SKM-1 treated with dmso at 0.1 percent for 144 hours (cell line): ENCODE measurements at regions not wholly inside any gene's neighbourhood (a gene's known extent, or its start where the extent isn't known, plus 50 kb on each side); places are given as distances from the start of the nearest gene placed in this dataset.

Source experiments
- DNase-seq: peaks from one replicate; lab custom pipeline; 2025; ENCODE audit not compliant: unreplicated experiment; lab: John Stamatoyannopoulos, UW

DNA sequence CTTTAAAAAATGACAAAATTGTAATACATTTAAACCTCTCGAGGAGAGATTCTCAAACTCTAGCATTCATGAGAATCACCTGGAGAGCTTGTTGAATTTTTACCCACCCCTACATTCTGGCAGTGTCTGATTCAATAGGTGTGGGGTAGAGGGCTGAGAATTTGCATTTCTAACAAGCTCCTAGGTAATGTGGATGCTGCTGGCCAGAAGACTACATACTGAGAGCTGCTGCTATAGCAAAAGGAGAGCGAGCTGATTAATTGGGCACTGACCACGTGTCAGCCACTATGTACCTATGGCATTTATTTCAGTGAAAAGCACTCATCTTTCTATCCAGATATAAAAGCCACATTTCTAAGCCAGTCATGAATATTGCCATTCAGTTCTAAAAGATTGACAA lies 169.0 kb upstream of the NRSN1 start:
- no peak for DNase-seq

DNA sequence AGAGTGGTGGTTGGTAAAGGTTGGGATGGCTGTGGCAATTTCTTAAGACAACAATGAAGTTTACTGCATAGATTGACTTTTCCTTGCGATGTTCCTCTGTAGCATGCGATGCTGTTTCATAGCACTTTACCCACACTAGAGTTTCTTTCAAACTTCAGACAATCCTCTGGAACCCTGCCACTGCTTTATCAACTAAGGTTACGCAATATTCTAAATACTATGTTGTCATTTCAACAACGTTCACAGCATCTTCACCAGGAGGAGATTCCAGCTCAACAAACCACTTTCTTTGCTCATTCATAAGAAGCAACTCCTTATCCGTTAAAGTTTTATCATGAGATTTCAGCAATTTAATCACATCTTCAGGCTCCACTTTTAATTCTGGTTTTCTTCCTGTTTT lies 161.2 kb upstream of the NRSN1 start:
- DNase-seq = no peak

DNA sequence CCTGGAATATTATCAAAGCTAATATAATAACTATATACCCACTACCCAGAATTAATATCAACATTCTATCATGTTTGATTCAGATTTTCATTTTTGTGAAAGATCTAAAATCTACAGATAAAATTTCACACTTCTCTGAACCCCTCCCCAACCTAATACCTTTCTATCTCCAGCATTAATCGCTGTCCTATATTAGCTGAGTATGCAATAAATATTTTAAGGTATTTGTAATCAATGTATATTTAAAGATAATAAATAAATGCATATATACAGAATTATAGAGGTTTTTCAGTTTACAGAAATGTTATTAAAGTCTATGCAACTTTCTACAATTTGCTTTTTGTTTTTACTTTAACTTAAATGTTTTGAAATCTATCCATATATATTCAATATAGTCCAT lies 156.7 kb upstream of the NRSN1 start:
- no peak for DNase-seq

DNA sequence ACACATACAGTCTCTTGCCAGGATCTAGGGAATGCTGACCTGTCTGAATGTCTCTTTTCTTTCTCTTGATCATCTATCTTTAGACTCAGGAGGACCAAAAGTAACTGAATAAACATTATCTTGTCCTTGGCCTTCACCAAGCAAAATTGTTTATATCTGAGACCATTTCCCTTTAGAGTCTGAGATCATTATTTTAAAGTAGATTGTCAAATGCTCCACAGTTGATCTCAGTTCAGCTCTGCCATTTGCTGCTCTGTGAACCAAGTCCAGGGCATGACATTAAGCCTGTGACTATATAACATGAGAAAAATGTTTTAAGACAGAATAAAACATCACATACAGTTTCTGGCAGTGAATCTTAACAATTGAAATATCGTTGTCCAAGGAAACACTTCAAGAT lies 148.3 kb upstream of the NRSN1 start:
- no peak for DNase-seq

DNA sequence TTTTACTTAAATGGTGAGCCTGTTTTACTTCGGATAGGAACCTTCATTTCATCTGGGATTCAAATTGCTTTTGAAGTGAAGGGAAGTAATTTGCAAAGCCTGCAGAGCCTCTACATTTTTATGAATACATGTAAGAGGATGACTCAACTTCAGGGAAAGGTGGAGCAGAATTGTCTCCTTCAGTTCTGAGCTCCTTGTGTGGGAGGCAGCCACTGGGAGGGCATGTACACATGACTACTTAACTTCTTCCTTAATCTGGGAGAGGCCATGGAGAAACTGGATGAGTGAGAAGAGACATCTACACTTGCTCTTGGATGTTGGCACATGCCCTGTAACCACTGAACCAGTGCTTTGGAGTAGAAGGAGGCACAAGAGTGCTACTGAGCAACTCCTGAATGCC lies 145.1 kb upstream of the NRSN1 start:
- no peak for DNase-seq

- DNase-seq = no peak
Observed at GRCh38 chr6:23981923-23982322, 144.1 kb upstream of the NRSN1 start.

GRCh38 chr6:23983735-23984134 lies 142.3 kb upstream of the NRSN1 start:
- no peak for DNase-seq

DNA sequence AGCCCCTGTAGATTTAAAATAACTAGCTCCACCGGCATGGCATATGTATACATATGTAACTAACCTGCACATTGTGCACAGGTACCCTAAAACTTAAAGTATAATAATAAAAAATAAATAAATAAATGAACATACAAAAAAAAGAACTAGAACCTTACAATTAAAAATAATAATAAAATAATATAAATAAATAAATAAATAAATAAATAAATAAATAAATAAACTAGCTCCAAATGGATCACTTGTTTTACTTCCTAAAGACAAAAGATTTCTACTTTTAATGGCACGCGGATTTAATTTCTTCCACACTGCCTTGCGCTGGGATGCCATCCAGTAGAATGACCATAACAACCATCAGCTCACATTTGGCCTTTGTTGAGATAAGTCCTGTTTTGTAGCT lies 141.0 kb upstream of the NRSN1 start:
- no peak for DNase-seq

- no peak for DNase-seq
Observed at GRCh38 chr6:23989885-23990533, 136.0 kb upstream of the NRSN1 start.

- DNase-seq = no peak
Observed at GRCh38 chr6:23994013-23994412, 132.0 kb upstream of the NRSN1 start.

GRCh38 chr6:24004062-24004461 lies 122.0 kb upstream of the NRSN1 start:
- no peak for DNase-seq

- DNase-seq = no peak
Observed at GRCh38 chr6:24004659-24005058, 121.4 kb upstream of the NRSN1 start.

GRCh38 chr6:24006254-24006653 lies 119.8 kb upstream of the NRSN1 start:
- no peak for DNase-seq

DNA sequence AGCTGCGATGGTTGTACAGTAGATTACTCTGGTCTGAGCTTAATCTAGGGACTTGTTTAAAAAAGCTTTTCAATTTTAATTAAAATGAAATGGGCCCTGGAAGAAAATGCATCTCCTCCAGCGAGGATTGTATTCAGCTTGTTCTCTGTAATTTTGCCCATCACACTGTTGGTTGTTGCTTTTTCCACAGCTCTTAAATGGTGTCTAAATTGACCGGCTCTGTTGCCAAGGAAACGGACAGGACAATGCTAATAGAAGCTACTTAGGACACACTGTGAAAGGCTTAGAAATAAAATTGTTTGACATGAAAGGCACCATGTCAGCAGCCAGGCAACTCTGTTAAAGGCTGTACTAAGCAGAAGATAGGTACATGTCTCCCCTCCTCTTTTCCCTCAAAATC lies 116.7 kb upstream of the NRSN1 start:
- no peak for DNase-seq

DNA sequence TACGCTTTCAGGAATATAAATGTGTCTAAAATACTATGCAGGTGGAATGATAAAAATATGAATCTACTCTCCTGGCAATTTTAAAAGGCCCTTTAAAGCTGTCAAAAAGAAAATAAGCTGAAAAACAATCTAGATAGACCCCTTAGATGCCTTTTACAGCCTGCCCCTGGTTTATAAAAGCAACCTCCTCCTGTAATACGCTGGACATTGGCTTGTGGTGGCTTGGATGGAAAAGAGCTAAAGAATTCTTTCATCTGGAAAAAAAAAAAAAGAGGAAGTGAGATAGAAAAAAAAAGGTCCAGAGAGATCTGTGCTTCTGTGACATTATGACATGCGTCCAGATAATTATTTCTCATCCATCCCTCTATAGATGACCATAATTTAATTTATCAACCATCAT lies 115.9 kb upstream of the NRSN1 start:
- DNase-seq = no peak

DNA sequence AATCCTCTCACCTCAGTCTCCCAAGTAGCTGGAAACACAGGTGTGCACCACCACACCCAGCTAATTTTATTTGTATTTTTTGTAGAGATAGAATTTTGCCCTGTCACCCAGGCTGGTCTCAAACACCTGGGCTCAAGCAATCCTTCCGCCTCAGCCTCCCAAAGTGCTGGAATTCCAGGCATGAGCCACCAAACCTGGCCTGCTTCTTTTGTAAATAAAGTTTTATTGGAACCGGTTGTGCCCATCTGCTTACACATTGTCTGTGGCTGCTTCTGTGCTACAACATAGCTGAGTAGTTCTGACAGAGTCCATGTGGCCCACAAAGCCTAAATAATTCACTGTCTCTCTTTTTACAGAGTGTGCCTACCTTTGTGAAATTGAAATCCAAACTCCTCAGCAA lies 109.7 kb upstream of the NRSN1 start:
- no peak for DNase-seq

GRCh38 chr6:24016857-24017256 lies 109.2 kb upstream of the NRSN1 start:
- no peak for DNase-seq

- DNase-seq = no peak
Observed at GRCh38 chr6:24019393-24019792, 106.6 kb upstream of the NRSN1 start.

GRCh38 chr6:24019830-24020229 lies 106.2 kb upstream of the NRSN1 start:
- no peak for DNase-seq

GRCh38 chr6:24026050-24026449 lies 100.0 kb upstream of the NRSN1 start:
- DNase-seq = no peak

- DNase-seq = no peak
Observed at GRCh38 chr6:24031496-24031895, 94.5 kb upstream of the NRSN1 start.

DNA sequence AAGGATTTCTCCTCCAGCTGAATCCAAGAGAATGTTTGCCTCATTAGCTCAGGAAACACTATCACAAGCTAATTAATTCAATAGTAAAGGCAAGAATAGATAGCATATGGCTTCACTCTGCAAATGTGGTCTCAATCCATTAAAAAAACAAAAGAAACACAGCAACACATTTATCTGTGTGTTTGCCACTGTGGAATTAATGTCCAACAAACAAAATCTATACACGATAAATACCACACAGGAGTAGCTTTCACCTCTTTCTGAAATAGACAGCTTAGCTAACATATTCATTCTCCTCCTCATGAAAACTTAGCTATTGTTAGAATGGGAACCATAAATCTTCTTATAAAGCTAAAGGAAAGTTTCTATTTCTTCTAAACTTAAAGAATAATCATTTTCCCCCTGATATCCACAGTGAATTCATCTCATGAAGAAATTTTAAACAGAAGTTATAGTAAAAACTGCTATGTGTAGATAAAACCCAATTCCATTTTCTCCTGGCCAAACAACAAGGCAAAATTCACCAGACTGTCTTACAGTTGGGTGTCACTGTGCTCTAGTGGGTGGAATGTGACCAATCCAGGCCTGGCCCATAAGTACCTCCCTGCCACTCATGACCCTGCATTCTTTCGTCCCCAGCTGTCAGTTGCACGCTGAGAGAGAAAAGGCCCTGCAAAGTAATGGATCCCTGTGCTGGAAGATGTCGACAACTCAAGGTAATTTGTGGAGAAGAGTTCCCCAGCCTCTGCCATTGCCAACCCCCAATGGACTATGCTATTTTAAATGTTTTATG lies 92.9 kb upstream of the NRSN1 start:
- no peak for DNase-seq

DNA sequence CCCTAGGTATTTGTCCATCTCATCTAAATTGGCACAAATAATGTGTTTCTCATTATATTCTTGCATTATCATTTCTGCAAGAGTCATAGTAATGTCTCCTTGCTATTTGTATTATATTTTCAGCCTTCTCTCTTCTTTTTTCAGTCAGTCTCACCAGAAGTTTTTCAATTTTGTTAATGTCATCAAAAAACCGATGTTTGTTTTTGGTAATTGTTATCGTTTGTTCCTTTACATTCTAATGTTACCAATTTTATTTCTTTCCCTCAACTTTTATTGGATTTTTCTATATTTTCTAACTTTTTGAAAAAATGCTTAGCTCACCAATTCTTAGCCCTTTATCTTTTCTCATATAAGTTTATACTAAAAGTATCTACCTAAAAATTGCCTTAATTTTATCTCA lies 82.2 kb upstream of the NRSN1 start:
- no peak for DNase-seq
